ENCODE measurements at regions not wholly inside any gene's neighbourhood (a gene's known extent, or its start where the extent isn't known, plus 50 kb on each side); places are given as distances from the start of the nearest gene placed in this dataset.

GRCh38 chr10:93255546-93255945, 181.9 kb downstream of the CYP26A1 start:
- TF ChIP-seq POLR2AphosphoS5 (IDR thresholded peaks at IDR 0.05; ENCODE audit: borderline replicate concordance, low read depth, low read length), result no peak
- TF ChIP-seq EZH2 (IDR thresholded peaks at IDR 0.05), result no peak
- no peak for TF ChIP-seq FOXP2 (optimal IDR thresholded peaks at IDR 0.05; ENCODE audit: control extremely low read depth, extremely low read length, insufficient read depth)
